ENCODE measurements at regions not wholly inside any gene's neighbourhood (a gene's known extent, or its start where the extent isn't known, plus 50 kb on each side); places are given as distances from the start of the nearest gene placed in this dataset.

DNA sequence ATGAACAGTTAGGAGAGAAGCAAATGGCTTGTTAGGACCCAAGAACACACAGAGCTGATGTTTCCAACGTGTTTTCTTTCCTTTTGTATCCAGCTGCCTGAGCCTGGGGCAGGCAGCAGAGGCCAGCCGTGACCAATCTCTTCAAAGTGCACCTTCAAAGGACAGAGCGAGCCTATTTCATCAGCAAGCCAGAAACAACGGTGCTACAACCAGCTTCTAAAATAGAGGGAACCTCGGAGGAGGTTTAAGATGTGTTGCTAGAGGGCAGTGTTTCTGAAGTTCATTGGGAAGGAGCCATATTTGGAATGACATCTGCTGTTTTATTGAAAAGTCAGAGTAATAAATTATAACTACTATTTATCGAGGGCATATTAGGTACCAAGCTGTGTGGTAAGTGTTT is 56.2 kb upstream of the RFC3 start:
- TF ChIP-seq POLR2A (IDR thresholded peaks at IDR 0.05) = no peak
- TF ChIP-seq, protein P1, sequence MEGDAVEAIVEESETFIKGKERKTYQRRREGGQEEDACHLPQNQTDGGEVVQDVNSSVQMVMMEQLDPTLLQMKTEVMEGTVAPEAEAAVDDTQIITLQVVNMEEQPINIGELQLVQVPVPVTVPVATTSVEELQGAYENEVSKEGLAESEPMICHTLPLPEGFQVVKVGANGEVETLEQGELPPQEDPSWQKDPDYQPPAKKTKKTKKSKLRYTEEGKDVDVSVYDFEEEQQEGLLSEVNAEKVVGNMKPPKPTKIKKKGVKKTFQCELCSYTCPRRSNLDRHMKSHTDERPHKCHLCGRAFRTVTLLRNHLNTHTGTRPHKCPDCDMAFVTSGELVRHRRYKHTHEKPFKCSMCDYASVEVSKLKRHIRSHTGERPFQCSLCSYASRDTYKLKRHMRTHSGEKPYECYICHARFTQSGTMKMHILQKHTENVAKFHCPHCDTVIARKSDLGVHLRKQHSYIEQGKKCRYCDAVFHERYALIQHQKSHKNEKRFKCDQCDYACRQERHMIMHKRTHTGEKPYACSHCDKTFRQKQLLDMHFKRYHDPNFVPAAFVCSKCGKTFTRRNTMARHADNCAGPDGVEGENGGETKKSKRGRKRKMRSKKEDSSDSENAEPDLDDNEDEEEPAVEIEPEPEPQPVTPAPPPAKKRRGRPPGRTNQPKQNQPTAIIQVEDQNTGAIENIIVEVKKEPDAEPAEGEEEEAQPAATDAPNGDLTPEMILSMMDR (IDR thresholded peaks at IDR 0.05) = no peak

All from uterus (tissue), 2 donors.